Neural cell (in vitro differentiated cells): ENCODE measurements at regions not wholly inside any gene's neighbourhood (a gene's known extent, or its start where the extent isn't known, plus 50 kb on each side); places are given as distances from the start of the nearest gene placed in this dataset.

Experiments used
- H2AFZ ChIP-seq: fragments of 200-600, 300-800 bp; sonication (generic), shearing (Covaris generic); 2 replicates; pipeline ENCODE4 v1.6.0; 2014; ENCODE audit warnings: low read depth, mild to moderate bottlenecking, antibody characterized with exemption, low read length, moderate library complexity
- H3F3A ChIP-seq: fragments of 200-600 bp; shearing (Covaris generic); 2 replicates; pipeline ENCODE4 v1.6.1; 2016; ENCODE audit warnings: mild to moderate bottlenecking, moderate library complexity, mixed read lengths, antibody characterized with exemption, low read length; ENCODE audit not compliant: insufficient read depth, poor library complexity, severe bottlenecking
- H3K27ac ChIP-seq: fragments of 200-600, 300-800 bp; sonication (generic), shearing (Covaris generic); 2 replicates; pipeline ENCODE4 v1.5.1; 2014; ENCODE audit warnings: mild to moderate bottlenecking, low read length, moderate library complexity
- H3K27me3 ChIP-seq: fragments of 300-800, 200-600 bp; sonication (generic), shearing (Covaris generic); 2 replicates; pipeline ENCODE4 v1.6.0; 2014; ENCODE audit warnings: mild to moderate bottlenecking, low read depth, low read length, moderate library complexity; ENCODE audit not compliant: insufficient read depth
- H3K36me3 ChIP-seq: fragments of 300-800, 200-600 bp; sonication (generic), shearing (Covaris generic); 2 replicates; pipeline ENCODE4 v1.5.1; 2014; ENCODE audit warnings: mild to moderate bottlenecking, antibody characterized with exemption, low read length, moderate library complexity; ENCODE audit not compliant: insufficient read depth
- H3K4me2 ChIP-seq: fragments of 300-800, 200-600 bp; sonication (generic), shearing (Covaris generic); 2 replicates; pipeline ENCODE4 v1.6.0; 2014; ENCODE audit warnings: mild to moderate bottlenecking, low read length
- H3K4me3 ChIP-seq: fragments of 300-800, 200-600 bp; sonication (generic), shearing (Covaris generic); 2 replicates; pipeline ENCODE4 v1.5.1; 2014; ENCODE audit warnings: mild to moderate bottlenecking, low read length, moderate library complexity
- H3K79me2 ChIP-seq: fragments of 200-600 bp; shearing (Covaris generic); replicated peaks from 2 replicates; pipeline ENCODE4 v1.6.0; 2014; ENCODE audit warnings: mild to moderate bottlenecking, low read length, moderate library complexity; ENCODE audit not compliant: insufficient read depth
- H3K9ac ChIP-seq: fragments of 300-800, 200-600 bp; sonication (generic), shearing (Covaris generic); 2 replicates; pipeline ENCODE4 v1.6.1; 2016; ENCODE audit warnings: mild to moderate bottlenecking, low read length, mixed read lengths
- H3K9me2 ChIP-seq: fragments of 200-600 bp; shearing (Covaris generic); 2 replicates; pipeline ENCODE4 v1.6.1; 2016; ENCODE audit warnings: mild to moderate bottlenecking, low read length, mixed read lengths; ENCODE audit not compliant: insufficient read depth
- H3K9me3 ChIP-seq: fragments of 200-600, 300-800 bp; sonication (generic), shearing (Covaris generic); 2 replicates; pipeline ENCODE4 v1.6.1; 2016; ENCODE audit warnings: mild to moderate bottlenecking, mixed run types, low read length, moderate library complexity, mixed read lengths
- H4K20me1 ChIP-seq: fragments of 200-600 bp; shearing (Covaris generic); 2 replicates; pipeline ENCODE4 v1.6.1; 2016; ENCODE audit warnings: mild to moderate bottlenecking, mixed run types; ENCODE audit not compliant: insufficient read depth
- EP300 ChIP-seq: fragments of 450-650 bp; conservative IDR thresholded peaks from 2 replicates; pipeline ENCODE4 v1.6.1; 2014; ENCODE audit warnings: antibody characterized with exemption, mild to moderate bottlenecking, moderate library complexity; ENCODE audit not compliant: poor library complexity, severe bottlenecking
- EZH2 ChIP-seq: fragments of 200-600, 300-800 bp; shearing (Covaris generic), sonication (generic); IDR thresholded peaks from 2 replicates; pipeline ENCODE4 v1.6.1; 2014; ENCODE audit warnings: antibody characterized with exemption, low read length, borderline replicate concordance, mild to moderate bottlenecking; ENCODE audit not compliant: insufficient read depth, poor library complexity, severe bottlenecking
- MXI1 ChIP-seq: fragments of 450-650 bp; conservative IDR thresholded peaks from 2 replicates; pipeline ENCODE4 v1.6.1; 2014; ENCODE audit warnings: antibody characterized with exemption, mild to moderate bottlenecking; ENCODE audit not compliant: poor library complexity, severe bottlenecking
- POLR2AphosphoS5 ChIP-seq: IDR thresholded peaks from 2 replicates; pipeline ENCODE4 v1.6.1; 2012
- RAD21 ChIP-seq: fragments of 450-650 bp; conservative IDR thresholded peaks from 2 replicates; pipeline ENCODE4 v1.6.1; 2014; ENCODE audit warnings: antibody characterized with exemption, mild to moderate bottlenecking, moderate library complexity
- SMC3 ChIP-seq: fragments of 450-650 bp; conservative IDR thresholded peaks from 2 replicates; pipeline ENCODE4 v1.6.1; 2014; ENCODE audit warnings: antibody characterized with exemption, mild to moderate bottlenecking, moderate library complexity; ENCODE audit not compliant: poor library complexity
- TAF1 ChIP-seq: IDR thresholded peaks from 2 replicates; pipeline ENCODE4 v1.6.1; 2012; ENCODE audit warnings: low read depth
- TF ChIP-seq, protein P1 (sequence below): IDR thresholded peaks from 2 replicates; pipeline ENCODE4 v1.6.1; 2012; ENCODE audit warnings: borderline replicate concordance
- TF ChIP-seq, protein P2 (sequence below): fragments of 450-650 bp; IDR thresholded peaks from 2 replicates; pipeline ENCODE4 v1.5.1; 2014; ENCODE audit warnings: antibody characterized with exemption, mild to moderate bottlenecking, moderate library complexity; ENCODE audit not compliant: poor library complexity, severe bottlenecking

DNA sequence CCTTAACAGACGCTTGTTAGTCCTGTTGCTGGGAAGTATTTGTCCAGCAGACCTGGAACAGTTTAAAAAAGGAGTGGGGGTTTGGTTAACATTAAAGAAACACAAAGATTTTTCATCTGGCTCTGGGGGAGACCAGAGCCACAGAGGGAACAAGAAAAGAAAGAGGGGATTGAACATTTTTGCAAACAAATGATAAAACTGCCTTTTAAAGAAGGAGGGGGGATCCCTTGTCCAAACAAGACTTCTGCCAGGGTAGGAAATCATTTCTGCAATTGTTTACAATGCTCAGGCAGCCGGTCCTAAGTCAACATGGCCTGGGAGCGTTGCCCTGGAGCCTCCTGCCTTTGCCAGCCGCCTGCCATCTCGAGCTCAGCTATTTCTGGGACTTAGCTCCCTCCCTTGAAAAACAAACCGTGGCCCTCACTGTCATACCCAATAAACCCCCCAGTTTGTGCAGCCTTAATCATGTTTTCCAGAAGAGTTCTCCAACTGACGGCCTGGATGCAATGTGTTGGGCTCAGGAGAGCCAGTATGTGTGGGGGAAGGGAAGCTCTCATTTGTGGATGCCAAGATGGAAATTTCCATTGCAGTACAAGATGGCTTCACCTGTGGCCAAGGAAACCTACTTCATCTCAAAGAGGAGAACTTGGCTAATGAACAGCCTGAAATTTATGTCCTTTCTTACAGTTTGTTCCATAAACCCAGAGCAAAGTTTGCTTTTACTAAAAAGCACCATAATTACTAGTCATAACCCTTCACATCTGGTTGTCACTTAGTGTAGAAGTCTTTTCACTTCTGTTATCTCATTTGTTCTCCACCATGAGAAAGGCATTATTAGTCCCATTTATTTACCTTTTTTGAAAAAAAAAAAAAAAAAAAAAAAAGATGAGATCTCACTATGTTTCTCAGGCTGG lies 75.9 kb upstream of the RNU6-1 start:
- H3K9me2 ChIP-seq = no peaks in the 10 kb centered on the region
- no peaks in the 10 kb centered on the region for H4K20me1 ChIP-seq
- no peaks in the 10 kb centered on the region for H3K36me3 ChIP-seq
- H3F3A ChIP-seq = no peaks in the 10 kb centered on the region
- no peak overlapping the region for H3K27ac ChIP-seq
- no peak overlapping the region for H3K9ac ChIP-seq
- no peaks in the 10 kb centered on the region for H3K27me3 ChIP-seq
- no peak overlapping the region for H3K4me2 ChIP-seq
- H2AFZ ChIP-seq = no peak overlapping the region
- H3K4me3 ChIP-seq = no peak overlapping the region
- no peaks in the 10 kb centered on the region for H3K79me2 ChIP-seq
- TF ChIP-seq RAD21 (no peak), EP300 (no peak), POLR2AphosphoS5 (no peak), EZH2 (no peak), SMC3 (no peak), MXI1 (no peak), TAF1 (no peak)
- TF ChIP-seq, protein P1, sequence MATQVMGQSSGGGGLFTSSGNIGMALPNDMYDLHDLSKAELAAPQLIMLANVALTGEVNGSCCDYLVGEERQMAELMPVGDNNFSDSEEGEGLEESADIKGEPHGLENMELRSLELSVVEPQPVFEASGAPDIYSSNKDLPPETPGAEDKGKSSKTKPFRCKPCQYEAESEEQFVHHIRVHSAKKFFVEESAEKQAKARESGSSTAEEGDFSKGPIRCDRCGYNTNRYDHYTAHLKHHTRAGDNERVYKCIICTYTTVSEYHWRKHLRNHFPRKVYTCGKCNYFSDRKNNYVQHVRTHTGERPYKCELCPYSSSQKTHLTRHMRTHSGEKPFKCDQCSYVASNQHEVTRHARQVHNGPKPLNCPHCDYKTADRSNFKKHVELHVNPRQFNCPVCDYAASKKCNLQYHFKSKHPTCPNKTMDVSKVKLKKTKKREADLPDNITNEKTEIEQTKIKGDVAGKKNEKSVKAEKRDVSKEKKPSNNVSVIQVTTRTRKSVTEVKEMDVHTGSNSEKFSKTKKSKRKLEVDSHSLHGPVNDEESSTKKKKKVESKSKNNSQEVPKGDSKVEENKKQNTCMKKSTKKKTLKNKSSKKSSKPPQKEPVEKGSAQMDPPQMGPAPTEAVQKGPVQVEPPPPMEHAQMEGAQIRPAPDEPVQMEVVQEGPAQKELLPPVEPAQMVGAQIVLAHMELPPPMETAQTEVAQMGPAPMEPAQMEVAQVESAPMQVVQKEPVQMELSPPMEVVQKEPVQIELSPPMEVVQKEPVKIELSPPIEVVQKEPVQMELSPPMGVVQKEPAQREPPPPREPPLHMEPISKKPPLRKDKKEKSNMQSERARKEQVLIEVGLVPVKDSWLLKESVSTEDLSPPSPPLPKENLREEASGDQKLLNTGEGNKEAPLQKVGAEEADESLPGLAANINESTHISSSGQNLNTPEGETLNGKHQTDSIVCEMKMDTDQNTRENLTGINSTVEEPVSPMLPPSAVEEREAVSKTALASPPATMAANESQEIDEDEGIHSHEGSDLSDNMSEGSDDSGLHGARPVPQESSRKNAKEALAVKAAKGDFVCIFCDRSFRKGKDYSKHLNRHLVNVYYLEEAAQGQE = no peak
- TF ChIP-seq, protein P2, sequence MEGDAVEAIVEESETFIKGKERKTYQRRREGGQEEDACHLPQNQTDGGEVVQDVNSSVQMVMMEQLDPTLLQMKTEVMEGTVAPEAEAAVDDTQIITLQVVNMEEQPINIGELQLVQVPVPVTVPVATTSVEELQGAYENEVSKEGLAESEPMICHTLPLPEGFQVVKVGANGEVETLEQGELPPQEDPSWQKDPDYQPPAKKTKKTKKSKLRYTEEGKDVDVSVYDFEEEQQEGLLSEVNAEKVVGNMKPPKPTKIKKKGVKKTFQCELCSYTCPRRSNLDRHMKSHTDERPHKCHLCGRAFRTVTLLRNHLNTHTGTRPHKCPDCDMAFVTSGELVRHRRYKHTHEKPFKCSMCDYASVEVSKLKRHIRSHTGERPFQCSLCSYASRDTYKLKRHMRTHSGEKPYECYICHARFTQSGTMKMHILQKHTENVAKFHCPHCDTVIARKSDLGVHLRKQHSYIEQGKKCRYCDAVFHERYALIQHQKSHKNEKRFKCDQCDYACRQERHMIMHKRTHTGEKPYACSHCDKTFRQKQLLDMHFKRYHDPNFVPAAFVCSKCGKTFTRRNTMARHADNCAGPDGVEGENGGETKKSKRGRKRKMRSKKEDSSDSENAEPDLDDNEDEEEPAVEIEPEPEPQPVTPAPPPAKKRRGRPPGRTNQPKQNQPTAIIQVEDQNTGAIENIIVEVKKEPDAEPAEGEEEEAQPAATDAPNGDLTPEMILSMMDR = no peak
- H3K9me3 ChIP-seq = no peaks in the 10 kb centered on the region

DNA sequence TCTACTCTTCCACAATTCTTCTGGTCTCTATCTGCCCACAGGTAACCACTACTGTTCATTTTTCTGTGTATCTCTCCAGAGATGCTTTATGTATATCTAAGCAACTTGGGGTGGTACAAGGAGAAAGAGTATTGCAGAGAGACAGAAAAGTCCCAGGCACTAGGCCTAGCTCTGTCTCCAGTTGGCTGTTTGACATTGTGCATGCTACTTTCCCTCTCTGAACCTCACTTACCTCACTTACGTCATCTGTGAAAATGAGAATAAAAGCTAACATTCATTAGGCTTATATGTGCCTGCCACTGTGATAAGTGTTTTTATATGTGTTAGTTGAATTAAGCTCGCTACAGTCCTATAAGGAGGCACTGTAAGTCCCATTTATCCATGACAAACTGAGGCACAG lies 76.7 kb upstream of the RNU6-1 start:
- Histone ChIP-seq H3K36me3 (no peaks in the 10 kb centered on the region), H3K79me2 (no peaks in the 10 kb centered on the region), H3K27ac (no peak overlapping the region), H3K9ac (no peak overlapping the region), H3K27me3 (no peaks in the 10 kb centered on the region), H3K9me2 (no peaks in the 10 kb centered on the region), H3K4me2 (no peak overlapping the region), H2AFZ (no peak overlapping the region), H4K20me1 (no peaks in the 10 kb centered on the region), H3F3A (no peaks in the 10 kb centered on the region), H3K4me3 (no peak overlapping the region), H3K9me3 (no peaks in the 10 kb centered on the region)
- TF ChIP-seq RAD21 = no peak
- TF ChIP-seq MXI1 = no peak
- no peak for TF ChIP-seq POLR2AphosphoS5
- no peak for TF ChIP-seq TAF1
